RWPE1 (cell line): ENCODE measurements at regions not wholly inside any gene's neighbourhood (a gene's known extent, or its start where the extent isn't known, plus 50 kb on each side); places are given as distances from the start of the nearest gene placed in this dataset.

Experiments
- CTCF ChIA-PET: fragments of 350-600 bp; sonication (Branson Sonifier 250); formaldehyde crosslinking; extraction: SDS; loops from one replicate; lab custom pipeline; 2021; lab: Yijun Ruan, JAX
- POLR2A ChIA-PET: fragments of 400-600 bp; formaldehyde crosslinking; extraction: SDS; loops from one replicate; lab custom pipeline; 2020; ENCODE audit warnings: antibody characterized with exemption; ENCODE audit not compliant: low non-redundant PET; lab: Yijun Ruan, JAX
- DNase-seq: peaks from one replicate; pipeline ENCODE4 v3.0.0; 2012; ENCODE audit warnings: low spot score
- H3K27ac ChIP-seq: fragments of 450-650 bp; 2 replicates; pipeline ENCODE4 v1.5.1; 2017
- TF ChIP-seq, protein P1 (sequence below): fragments of 450-650 bp; conservative IDR thresholded peaks from 2 replicates; pipeline ENCODE4 v1.5.1; 2017; ENCODE audit warnings: low read depth, mild to moderate bottlenecking

DNA sequence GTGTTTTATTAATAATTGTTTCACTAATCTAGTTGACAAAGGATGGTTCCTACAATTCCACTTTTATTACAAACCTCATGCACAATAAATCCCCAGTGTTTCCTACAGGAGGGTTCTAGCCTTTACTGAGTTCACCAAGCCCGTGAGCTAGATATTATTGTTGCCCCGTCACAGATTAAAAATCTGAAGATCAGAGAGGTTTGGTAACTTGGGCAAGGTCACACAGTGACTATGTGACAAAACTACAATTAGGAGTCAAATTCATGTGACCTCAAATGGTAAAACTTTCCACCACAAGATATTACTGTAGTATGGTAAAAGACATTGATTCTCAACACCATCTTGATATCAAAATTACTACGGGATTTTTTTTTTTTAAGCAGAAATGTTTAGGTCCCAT lies 124.6 kb downstream of the BTC start:
- TF ChIP-seq, protein P1, sequence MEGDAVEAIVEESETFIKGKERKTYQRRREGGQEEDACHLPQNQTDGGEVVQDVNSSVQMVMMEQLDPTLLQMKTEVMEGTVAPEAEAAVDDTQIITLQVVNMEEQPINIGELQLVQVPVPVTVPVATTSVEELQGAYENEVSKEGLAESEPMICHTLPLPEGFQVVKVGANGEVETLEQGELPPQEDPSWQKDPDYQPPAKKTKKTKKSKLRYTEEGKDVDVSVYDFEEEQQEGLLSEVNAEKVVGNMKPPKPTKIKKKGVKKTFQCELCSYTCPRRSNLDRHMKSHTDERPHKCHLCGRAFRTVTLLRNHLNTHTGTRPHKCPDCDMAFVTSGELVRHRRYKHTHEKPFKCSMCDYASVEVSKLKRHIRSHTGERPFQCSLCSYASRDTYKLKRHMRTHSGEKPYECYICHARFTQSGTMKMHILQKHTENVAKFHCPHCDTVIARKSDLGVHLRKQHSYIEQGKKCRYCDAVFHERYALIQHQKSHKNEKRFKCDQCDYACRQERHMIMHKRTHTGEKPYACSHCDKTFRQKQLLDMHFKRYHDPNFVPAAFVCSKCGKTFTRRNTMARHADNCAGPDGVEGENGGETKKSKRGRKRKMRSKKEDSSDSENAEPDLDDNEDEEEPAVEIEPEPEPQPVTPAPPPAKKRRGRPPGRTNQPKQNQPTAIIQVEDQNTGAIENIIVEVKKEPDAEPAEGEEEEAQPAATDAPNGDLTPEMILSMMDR = no peak
- no peak for DNase-seq
- no peak overlapping the region for H3K27ac ChIP-seq
- ChIA-PET CTCF (no interaction called here), POLR2A (no interaction called here)

DNA sequence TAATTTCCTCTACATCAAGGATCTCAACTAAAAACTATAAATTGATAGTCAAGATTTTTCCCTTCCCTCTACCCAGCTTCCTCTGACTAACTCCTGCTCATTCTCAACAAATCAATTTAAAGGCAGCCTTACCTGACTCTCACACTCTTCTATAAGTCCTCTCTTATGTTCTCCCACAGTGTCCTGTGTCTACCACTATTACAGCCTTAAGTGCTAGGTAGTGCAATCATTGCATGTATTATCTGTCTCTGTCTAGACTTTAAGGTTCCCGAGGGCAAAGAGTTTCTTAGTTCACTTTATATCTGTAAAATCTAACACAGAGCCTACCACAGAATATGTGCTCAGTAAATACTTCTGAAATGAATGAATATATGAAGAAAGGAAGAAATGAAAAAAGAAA lies 123.7 kb downstream of the BTC start:
- TF ChIP-seq, protein P1 = no peak
- POLR2A ChIA-PET = no interaction called here
- CTCF ChIA-PET = interaction anchor here (0.6 to 1.0 kb wide), 5 partner anchors 126 to 482 kb away, joined by 3 to 12 read pairs (median 5); no protein-coding TSS in a partner anchor
- no peak overlapping the region for H3K27ac ChIP-seq
- no peak for DNase-seq

DNA sequence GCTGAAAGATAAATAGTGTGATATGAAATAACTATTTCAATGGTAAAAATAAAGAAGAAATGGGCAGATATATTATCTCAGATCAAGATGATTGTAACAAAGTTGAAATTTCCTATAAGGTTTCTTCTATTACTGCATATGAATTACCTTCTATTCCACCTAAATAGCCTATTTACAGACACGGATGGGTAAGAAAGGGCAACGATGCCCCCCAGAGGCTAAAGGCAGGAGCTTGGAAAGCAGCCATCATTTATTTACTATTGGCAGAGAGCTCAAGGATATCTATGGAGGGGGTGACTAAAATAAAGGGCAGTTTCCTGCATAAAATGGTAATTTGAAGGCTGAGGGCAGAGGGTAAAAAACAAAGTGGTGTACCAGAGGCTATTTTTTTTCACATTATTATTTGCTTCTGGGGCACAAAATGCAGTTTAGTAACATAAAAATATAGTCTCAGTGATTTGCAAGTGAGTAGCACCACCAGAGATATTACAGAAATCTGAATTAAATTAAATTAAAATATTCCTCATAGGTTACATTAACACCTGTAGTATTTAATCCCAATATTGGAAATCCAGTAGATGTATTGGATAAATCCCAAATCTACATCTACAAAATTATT lies 123.1 kb downstream of the BTC start:
- POLR2A ChIA-PET = no interaction called here
- peak; percentile 77 for DNase-seq
- TF ChIP-seq, protein P1 = peak; percentile 74
- no peak overlapping the region for H3K27ac ChIP-seq
- CTCF ChIA-PET = interaction anchor here (0.6 to 1.2 kb wide), 17 partner anchors 9 to 482 kb away, joined by 3 to 12 read pairs (median 4); partner anchors contain the start of gene AREG

DNA sequence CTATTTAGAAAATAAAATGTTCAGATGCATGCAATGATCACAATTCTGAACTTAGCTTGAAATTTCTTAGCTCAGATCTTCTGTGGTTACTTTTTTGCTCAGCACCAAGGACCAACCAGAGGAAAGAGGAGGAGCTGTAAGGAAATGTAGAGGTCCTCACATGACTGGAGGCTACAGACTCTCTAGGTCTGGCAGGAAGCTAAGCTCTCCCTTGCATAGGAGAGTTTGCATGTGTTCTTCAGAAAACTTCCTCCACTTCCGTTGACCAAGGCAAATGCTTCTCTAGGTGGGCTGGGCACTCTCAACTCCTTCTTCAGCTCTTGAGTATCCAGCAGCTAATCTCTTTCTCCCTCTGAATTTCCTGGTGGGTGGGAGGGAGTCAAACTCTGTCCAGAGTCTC lies 119.6 kb downstream of the BTC start:
- CTCF ChIA-PET = interaction anchor here (0.6 to 3.1 kb wide), 6 partner anchors 51 to 446 kb away, joined by 3 to 21 read pairs (median 4); no protein-coding TSS in a partner anchor
- POLR2A ChIA-PET = no interaction called here
- DNase-seq = no peak
- TF ChIP-seq, protein P1 = no peak
- H3K27ac ChIP-seq = no peak overlapping the region

DNA sequence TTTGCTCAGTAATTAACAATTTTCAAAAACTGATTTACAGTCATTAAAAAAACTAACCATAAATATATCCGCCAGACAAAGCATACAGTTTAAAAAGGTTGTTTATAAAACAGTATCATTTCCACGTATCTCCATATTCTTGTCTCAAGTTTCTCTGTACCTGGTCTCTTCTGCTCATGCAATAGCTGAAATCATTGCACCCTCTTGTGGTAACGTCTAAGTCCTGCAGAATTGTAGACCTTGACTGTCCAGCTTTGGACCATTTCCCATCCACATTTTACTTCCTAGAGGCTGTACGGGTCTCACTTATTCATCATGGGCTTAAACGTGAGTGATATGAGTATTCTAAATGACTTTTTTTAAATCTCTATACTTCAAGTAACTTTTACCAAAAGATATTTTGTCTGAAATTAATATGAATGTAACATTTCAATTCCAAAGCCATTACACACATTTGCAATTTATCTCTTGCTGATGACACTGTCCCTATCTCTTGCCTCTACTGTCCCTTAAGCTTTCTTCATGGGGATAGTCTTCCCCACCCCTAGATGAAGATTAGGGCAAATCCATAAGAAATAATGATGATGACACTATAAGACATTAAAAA lies 118.5 kb downstream of the BTC start:
- POLR2A ChIA-PET = interaction anchor here (0.7 kb wide), 1 partner anchor 792 kb away, joined by 4 read pairs; no protein-coding TSS in a partner anchor
- peak; percentile 63 for DNase-seq
- no peak overlapping the region for H3K27ac ChIP-seq
- CTCF ChIA-PET = interaction anchor here (0.5 to 3.1 kb wide), 25 partner anchors 27 to 1375 kb away, joined by 3 to 21 read pairs (median 3); no protein-coding TSS in a partner anchor
- TF ChIP-seq, protein P1 = peak; percentile 89

DNA sequence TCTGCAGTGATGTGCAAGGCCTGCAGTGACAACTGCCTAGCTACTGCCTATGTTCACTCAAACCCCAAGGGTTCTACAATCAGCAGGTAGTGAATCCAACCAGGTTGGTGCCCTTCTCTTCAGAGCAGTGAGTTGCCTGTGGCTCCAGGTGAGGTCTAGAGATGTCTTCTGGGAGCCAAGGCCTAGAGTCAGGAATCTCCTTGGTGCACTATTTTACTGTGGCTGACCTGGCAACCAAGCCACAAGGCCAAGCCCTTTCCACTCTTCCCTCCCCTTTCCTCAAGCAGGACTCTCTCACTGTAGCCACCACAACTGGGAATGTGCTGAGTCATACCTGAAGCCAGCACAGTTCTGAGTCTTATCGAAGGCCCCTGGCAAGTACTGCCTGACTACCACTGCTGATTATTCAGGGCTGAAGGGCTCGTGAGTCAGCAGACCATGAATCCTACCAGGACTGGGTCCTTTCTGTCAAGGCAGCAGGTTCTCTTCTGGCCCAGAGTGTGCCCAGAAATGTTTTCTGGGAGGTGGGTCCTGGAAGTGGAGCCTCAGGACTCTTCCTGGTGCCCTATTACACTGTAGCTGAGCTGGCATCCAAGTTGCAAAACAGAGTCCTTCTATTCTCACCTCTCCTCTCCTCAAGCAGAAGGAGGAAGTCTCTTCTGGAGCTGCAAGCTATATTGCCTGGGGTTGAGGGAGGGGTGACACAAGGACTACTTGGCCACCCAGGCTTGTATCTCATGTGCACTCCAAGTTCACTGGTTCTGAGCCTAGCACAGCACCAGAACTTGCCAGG lies 111.6 kb downstream of the BTC start:
- H3K27ac ChIP-seq = peak overlapping the region; percentile 54
- TF ChIP-seq, protein P1 = no peak
- POLR2A ChIA-PET = no interaction called here
- DNase-seq = peak; percentile 63
- CTCF ChIA-PET = no interaction called here
